ENCODE measurements at regions not wholly inside any gene's neighbourhood (a gene's known extent, or its start where the extent isn't known, plus 50 kb on each side); places are given as distances from the start of the nearest gene placed in this dataset.

- DNase-seq = no peak
Observed at GRCh38 chr17:71917715-71918114, 203.1 kb upstream of the SOX9 start.

- no peak for DNase-seq
Observed at GRCh38 chr17:71919186-71919585, 201.6 kb upstream of the SOX9 start.

- no peak for DNase-seq
Observed at GRCh38 chr17:71919896-71920295, 200.9 kb upstream of the SOX9 start.

GRCh38 chr17:71921796-71922195 is 199.0 kb upstream of the SOX9 start:
- DNase-seq = no peak

- DNase-seq = peak; percentile 25
Observed at GRCh38 chr17:71922439-71922838, 198.4 kb upstream of the SOX9 start.

GRCh38 chr17:71926746-71927398 is 193.9 kb upstream of the SOX9 start:
- DNase-seq = peak; percentile 43

- no peak for DNase-seq
Observed at GRCh38 chr17:71933306-71933705, 187.5 kb upstream of the SOX9 start.

GRCh38 chr17:71934520-71934919 is 186.3 kb upstream of the SOX9 start:
- DNase-seq = no peak

GRCh38 chr17:71935341-71935740 is 185.5 kb upstream of the SOX9 start:
- no peak for DNase-seq

- no peak for DNase-seq
Observed at GRCh38 chr17:71936977-71937376, 183.8 kb upstream of the SOX9 start.

GRCh38 chr17:71937914-71938313 is 182.9 kb upstream of the SOX9 start:
- DNase-seq = no peak

GRCh38 chr17:71938340-71939010 is 182.3 kb upstream of the SOX9 start:
- DNase-seq = no peak

GRCh38 chr17:71941920-71942319 is 178.9 kb upstream of the SOX9 start:
- DNase-seq = no peak

- no peak for DNase-seq
Observed at GRCh38 chr17:71942626-71943025, 178.2 kb upstream of the SOX9 start.

- DNase-seq = no peak
Observed at GRCh38 chr17:71948703-71949422, 172.0 kb upstream of the SOX9 start.

- DNase-seq = no peak
Observed at GRCh38 chr17:71959154-71959553, 161.7 kb upstream of the SOX9 start.

- DNase-seq = peak; percentile 95
Observed at GRCh38 chr17:71963351-71963750, 157.5 kb upstream of the SOX9 start.

GRCh38 chr17:71963791-71964190 is 157.0 kb upstream of the SOX9 start:
- no peak for DNase-seq

GRCh38 chr17:71964559-71964958 is 156.3 kb upstream of the SOX9 start:
- DNase-seq = no peak

- no peak for DNase-seq
Observed at GRCh38 chr17:71966055-71966454, 154.8 kb upstream of the SOX9 start.

- no peak for DNase-seq
Observed at GRCh38 chr17:71966459-71967313, 154.1 kb upstream of the SOX9 start.

- DNase-seq = no peak
Observed at GRCh38 chr17:71969500-71969899, 151.3 kb upstream of the SOX9 start.

GRCh38 chr17:71970312-71970711 is 150.5 kb upstream of the SOX9 start:
- DNase-seq = no peak
